ENCODE measurements at regions not wholly inside any gene's neighbourhood (a gene's known extent, or its start where the extent isn't known, plus 50 kb on each side); places are given as distances from the start of the nearest gene placed in this dataset.

DNA sequence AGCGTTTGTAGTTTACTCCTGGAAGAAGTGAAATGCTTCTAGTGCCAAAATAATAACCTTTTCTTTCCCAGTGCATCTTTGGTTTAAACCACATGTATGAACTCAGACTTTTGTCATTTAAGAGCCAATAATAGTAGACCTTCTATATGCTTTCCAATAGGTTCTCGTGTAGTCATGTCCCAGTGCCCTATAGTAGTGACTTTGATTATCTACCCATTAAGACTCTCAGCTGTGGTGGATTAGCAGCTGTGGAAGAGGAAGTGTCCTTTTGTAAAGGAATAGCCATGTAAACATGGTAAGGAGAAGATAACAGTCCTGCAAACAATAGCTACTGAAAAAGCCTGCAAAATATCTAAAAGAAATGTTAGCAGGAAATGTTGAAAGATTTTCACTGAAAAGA, 765.3 kb downstream of the MTRR start:
- H3K9me3 ChIP-seq (ENCODE audit: control insufficient read depth in 1 of 2, insufficient read depth in 1 of 2, low read depth in 1 of 2, low read length in 2 of 2) = peaks cover 0 to 3% of the 10 kb centered on the region in 2 experiments; a peak in 2 of 4 replicates
- CTCF ChIA-PET = no interaction called here
- no peak overlapping the region for H3K27ac ChIP-seq (ENCODE audit: low read depth, low read length)
- H3K4me1 ChIP-seq (ENCODE audit: control insufficient read depth in 1 of 2, insufficient read depth in 2 of 2, low read length in 2 of 2) = no peaks in the 10 kb centered on the region
- RAD21 ChIA-PET (ENCODE audit: low non-redundant PET in 1 of 2, low total read pairs in 2 of 2, uncharacterized antibody in 2 of 2, unreplicated experiment in 2 of 2) = no interaction called here
- H3K4me3 ChIP-seq (replicated peaks in 1 of 2; ENCODE audit: low read depth in 1 of 2, low read length in 2 of 2) = no peak overlapping the region
- DNase-seq (ENCODE audit: low read depth, low spot score) (no peak), ATAC-seq (no peak)
- H3K79me2 ChIP-seq (ENCODE audit: insufficient read depth, low read length) = no peaks in the 10 kb centered on the region
- H3K9me2 ChIP-seq (ENCODE audit: insufficient read depth) = no peaks in the 10 kb centered on the region
- BruUV-seq (replicated peaks) = no TSS peak
- no peak overlapping the region for H2AFZ ChIP-seq (ENCODE audit: low read depth, low read length, poor library complexity, severe bottlenecking)
- intact Hi-C loops (cut with micrococcal nuclease) = no loop called here
- no peak overlapping the region for H3K4me2 ChIP-seq (ENCODE audit: low read length)
- no peaks in the 10 kb centered on the region for H3K36me3 ChIP-seq (ENCODE audit: control insufficient read depth in 1 of 2, insufficient read depth in 2 of 2, low read length in 2 of 2)
- POLR2A ChIA-PET = no interaction called here
- H3K9ac ChIP-seq (ENCODE audit: low read length) = no peak overlapping the region
- no peaks in the 10 kb centered on the region for H4K20me1 ChIP-seq (ENCODE audit: insufficient read depth)
- no peaks in the 10 kb centered on the region for H3K27me3 ChIP-seq (ENCODE audit: insufficient read depth, low read length)
- TF ChIP-seq, protein P1, sequence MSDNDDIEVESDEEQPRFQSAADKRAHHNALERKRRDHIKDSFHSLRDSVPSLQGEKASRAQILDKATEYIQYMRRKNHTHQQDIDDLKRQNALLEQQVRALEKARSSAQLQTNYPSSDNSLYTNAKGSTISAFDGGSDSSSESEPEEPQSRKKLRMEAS (IDR thresholded peaks at IDR 0.05) = no peak
- TF ChIP-seq SRF (IDR thresholded peaks at IDR 0.05; ENCODE audit: low read depth) = no peak
- TF ChIP-seq POLR2AphosphoS5 (IDR thresholded peaks at IDR 0.05; ENCODE audit: low read depth, low read length) = no peak
- TF ChIP-seq TCF7L2 (IDR thresholded peaks at IDR 0.05; ENCODE audit: borderline replicate concordance, extremely low read depth, insufficient read depth, insufficient read length) = no peak
- TF ChIP-seq, protein P2, sequence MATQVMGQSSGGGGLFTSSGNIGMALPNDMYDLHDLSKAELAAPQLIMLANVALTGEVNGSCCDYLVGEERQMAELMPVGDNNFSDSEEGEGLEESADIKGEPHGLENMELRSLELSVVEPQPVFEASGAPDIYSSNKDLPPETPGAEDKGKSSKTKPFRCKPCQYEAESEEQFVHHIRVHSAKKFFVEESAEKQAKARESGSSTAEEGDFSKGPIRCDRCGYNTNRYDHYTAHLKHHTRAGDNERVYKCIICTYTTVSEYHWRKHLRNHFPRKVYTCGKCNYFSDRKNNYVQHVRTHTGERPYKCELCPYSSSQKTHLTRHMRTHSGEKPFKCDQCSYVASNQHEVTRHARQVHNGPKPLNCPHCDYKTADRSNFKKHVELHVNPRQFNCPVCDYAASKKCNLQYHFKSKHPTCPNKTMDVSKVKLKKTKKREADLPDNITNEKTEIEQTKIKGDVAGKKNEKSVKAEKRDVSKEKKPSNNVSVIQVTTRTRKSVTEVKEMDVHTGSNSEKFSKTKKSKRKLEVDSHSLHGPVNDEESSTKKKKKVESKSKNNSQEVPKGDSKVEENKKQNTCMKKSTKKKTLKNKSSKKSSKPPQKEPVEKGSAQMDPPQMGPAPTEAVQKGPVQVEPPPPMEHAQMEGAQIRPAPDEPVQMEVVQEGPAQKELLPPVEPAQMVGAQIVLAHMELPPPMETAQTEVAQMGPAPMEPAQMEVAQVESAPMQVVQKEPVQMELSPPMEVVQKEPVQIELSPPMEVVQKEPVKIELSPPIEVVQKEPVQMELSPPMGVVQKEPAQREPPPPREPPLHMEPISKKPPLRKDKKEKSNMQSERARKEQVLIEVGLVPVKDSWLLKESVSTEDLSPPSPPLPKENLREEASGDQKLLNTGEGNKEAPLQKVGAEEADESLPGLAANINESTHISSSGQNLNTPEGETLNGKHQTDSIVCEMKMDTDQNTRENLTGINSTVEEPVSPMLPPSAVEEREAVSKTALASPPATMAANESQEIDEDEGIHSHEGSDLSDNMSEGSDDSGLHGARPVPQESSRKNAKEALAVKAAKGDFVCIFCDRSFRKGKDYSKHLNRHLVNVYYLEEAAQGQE (IDR thresholded peaks at IDR 0.05; ENCODE audit: low read depth) = no peak
- TF ChIP-seq CEBPB (IDR thresholded peaks at IDR 0.05; ENCODE audit: low read depth) = no peak
- TF ChIP-seq, protein P3, sequence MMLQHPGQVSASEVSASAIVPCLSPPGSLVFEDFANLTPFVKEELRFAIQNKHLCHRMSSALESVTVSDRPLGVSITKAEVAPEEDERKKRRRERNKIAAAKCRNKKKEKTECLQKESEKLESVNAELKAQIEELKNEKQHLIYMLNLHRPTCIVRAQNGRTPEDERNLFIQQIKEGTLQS (IDR thresholded peaks at IDR 0.05) = no peak
- TF ChIP-seq EZH2 (IDR thresholded peaks at IDR 0.05) = no peak
- no peak for TF ChIP-seq YY1 (IDR thresholded peaks at IDR 0.05; ENCODE audit: extremely low read depth, insufficient replicate concordance, low read depth, low read length)
- TF ChIP-seq, protein P4, sequence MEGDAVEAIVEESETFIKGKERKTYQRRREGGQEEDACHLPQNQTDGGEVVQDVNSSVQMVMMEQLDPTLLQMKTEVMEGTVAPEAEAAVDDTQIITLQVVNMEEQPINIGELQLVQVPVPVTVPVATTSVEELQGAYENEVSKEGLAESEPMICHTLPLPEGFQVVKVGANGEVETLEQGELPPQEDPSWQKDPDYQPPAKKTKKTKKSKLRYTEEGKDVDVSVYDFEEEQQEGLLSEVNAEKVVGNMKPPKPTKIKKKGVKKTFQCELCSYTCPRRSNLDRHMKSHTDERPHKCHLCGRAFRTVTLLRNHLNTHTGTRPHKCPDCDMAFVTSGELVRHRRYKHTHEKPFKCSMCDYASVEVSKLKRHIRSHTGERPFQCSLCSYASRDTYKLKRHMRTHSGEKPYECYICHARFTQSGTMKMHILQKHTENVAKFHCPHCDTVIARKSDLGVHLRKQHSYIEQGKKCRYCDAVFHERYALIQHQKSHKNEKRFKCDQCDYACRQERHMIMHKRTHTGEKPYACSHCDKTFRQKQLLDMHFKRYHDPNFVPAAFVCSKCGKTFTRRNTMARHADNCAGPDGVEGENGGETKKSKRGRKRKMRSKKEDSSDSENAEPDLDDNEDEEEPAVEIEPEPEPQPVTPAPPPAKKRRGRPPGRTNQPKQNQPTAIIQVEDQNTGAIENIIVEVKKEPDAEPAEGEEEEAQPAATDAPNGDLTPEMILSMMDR (IDR thresholded peaks at IDR 0.05 in 2 of 3, conservative IDR thresholded peaks at IDR 0.05 in 1 of 3; ENCODE audit: borderline replicate concordance in 1 of 3, insufficient read depth in 1 of 3, low read depth in 2 of 3, low read length in 2 of 3) = no peak
